ENCODE measurements at regions not wholly inside any gene's neighbourhood (a gene's known extent, or its start where the extent isn't known, plus 50 kb on each side); places are given as distances from the start of the nearest gene placed in this dataset.

DNA sequence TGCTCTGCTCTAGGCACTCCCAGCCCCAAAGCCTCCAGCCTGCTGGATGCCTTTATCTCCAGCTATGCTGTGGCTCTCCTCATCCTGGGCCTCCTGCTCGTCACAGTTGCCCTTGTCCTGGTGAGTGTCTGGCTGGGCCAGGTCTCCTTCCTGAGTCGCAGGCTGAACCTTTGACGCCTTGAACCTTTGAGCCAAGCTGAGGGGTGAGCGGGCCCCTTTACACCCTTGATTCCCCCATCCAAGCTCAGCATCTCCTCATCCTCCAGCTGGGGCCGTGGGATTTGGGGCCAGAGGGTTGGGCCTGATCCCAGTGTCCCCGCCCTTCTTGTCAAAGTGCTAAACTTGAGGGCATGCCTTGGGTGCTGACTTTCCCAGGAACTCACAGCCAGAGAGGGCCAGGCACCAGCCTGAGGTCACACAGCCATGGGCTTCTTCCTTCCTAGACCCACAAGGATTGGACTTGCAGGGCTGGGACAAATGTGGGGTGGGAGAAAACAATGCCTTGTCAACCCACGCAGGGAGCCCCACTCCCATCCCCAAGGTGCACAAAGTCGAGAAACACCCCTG lies 137.0 kb downstream of the TBC1D2B start:
- DNase-seq (ENCODE audit: low read depth in 1 of 2, low spot score in 2 of 2): peak in 1 of 2 experiments; percentile 35
- Histone ChIP-seq H4K8ac (ENCODE audit: extremely low read depth, insufficient read depth, low read length) (peak overlapping the region; percentile 71), H3K27me3 (replicated peaks in 1 of 4; ENCODE audit: control insufficient read depth in 3 of 4, extremely low read depth in 1 of 4, insufficient read depth in 3 of 4, low read length in 3 of 4) (peaks cover 0 to 5% (median 0%) of the 10 kb centered on the region in 4 experiments; a peak in 2 of 7 replicates), H3K4ac (replicated peaks; ENCODE audit: insufficient read length, low read depth, low read length) (no peak overlapping the region), H3K9ac (replicated peaks in 1 of 4; ENCODE audit: extremely low read depth in 1 of 4, low read depth in 3 of 4, low read length in 3 of 4) (no peak overlapping the region), H3K36me3 (ENCODE audit: control insufficient read depth in 2 of 4, insufficient read depth in 4 of 4, low read length in 3 of 4) (no peaks in the 10 kb centered on the region), H3K23ac (ENCODE audit: insufficient read length) (no peak overlapping the region), H3K4me1 (replicated peaks in 1 of 4; ENCODE audit: control insufficient read depth in 3 of 4, insufficient read depth in 4 of 4, low read length in 3 of 4) (peaks cover 2 to 5% (median 3%) of the 10 kb centered on the region in 4 experiments; a peak in 4 of 7 replicates), H3K79me1 (ENCODE audit: low read depth, low read length) (no peaks in the 10 kb centered on the region), H3K56ac (replicated peaks; ENCODE audit: insufficient read length, low read depth, low read length) (no peak overlapping the region), H3K9me3 (ENCODE audit: insufficient read depth in 2 of 2, low read depth in 1 of 2, low read length in 1 of 2) (no peaks in the 10 kb centered on the region), H2AK5ac (ENCODE audit: low read depth, low read length) (no peak overlapping the region), H2BK5ac (ENCODE audit: low read depth, low read length) (no peak overlapping the region), H3K4me3 (ENCODE audit: extremely low read depth in 1 of 4, insufficient read depth in 2 of 4, low read depth in 3 of 4, low read length in 4 of 4) (no peak overlapping the region), H3K14ac (ENCODE audit: insufficient read length) (no peak overlapping the region), H2BK15ac (ENCODE audit: low read length) (peak overlapping the region; percentile 46; the same call in 1 of the 2 replicates), H2BK12ac (ENCODE audit: low read depth, low read length) (no peak overlapping the region; the same call in 1 of the 2 replicates), H4K5ac (ENCODE audit: insufficient read length, low read depth, low read length) (no peak overlapping the region), H3K18ac (ENCODE audit: extremely low read depth, low read length) (no peak overlapping the region), H2BK120ac (replicated peaks; ENCODE audit: low read depth, low read length) (no peak overlapping the region), H4K91ac (replicated peaks; ENCODE audit: insufficient read length, low read length) (no peak overlapping the region), H2AFZ (ENCODE audit: low read length) (no peak overlapping the region), H4K20me1 (replicated peaks in 1 of 2; ENCODE audit: control insufficient read depth in 1 of 2, insufficient read depth in 2 of 2, low read length in 2 of 2) (no peaks in the 10 kb centered on the region), H3K4me2 (ENCODE audit: insufficient read depth in 1 of 2, low read depth in 2 of 2, low read length in 2 of 2) (no peak overlapping the region), H3K79me2 (ENCODE audit: control insufficient read depth in 1 of 2, insufficient read depth in 2 of 2, low read length in 2 of 2) (no peaks in the 10 kb centered on the region), H3K27ac (ENCODE audit: low read depth, low read length) (no peak overlapping the region), H2BK20ac (ENCODE audit: low read length) (no peak overlapping the region), H3K23me2 (ENCODE audit: low read depth, low read length) (peaks cover 4% of the 10 kb centered on the region; the same call in 1 of the 2 replicates)
- FAIRE-seq: no peak
- 89% methylated on average over 7 of the region's 8 CpGs; no CpG with 5 or more reads in 1 of the 2 experiments for WGBS, 2 experiments (ENCODE audit: extremely low coverage in 1 of 2, insufficient coverage in 1 of 2, insufficient read length in 1 of 2, insufficient replicate concordance in 2 of 2, low coverage in 1 of 2, low lambda C conversion rate in 2 of 2, missing lambda C conversion rate in 1 of 2)
- CTCF ChIA-PET (ENCODE audit: partially characterized antibody): interaction anchor here (0.8 to 4.2 kb wide), 5 partner anchors 31 to 70 kb away, joined by 3 to 15 read pairs (median 3); no protein-coding TSS in a partner anchor
- POLR2A ChIA-PET (ENCODE audit: partially characterized antibody): no interaction called here
- TF ChIP-seq CREB1 (IDR thresholded peaks at IDR 0.05) (no peak), TAF1 (IDR thresholded peaks at IDR 0.05; ENCODE audit: low read depth, low read length) (no peak), GABPA (IDR thresholded peaks at IDR 0.05; ENCODE audit: borderline replicate concordance, insufficient read depth, low read length) (no peak), BCL11A (IDR thresholded peaks at IDR 0.05; ENCODE audit: low read depth in 2 of 2, low read length in 2 of 2) (no peak), RFX5 (IDR thresholded peaks at IDR 0.05; ENCODE audit: borderline replicate concordance, low read depth, low read length) (no peak), NRF1 (IDR thresholded peaks at IDR 0.05; ENCODE audit: low read depth, low read length) (no peak), POLR2A (IDR thresholded peaks at IDR 0.05; ENCODE audit: control extremely low read depth in 1 of 2, low read depth in 2 of 2, low read length in 2 of 2) (no peak), JUND (IDR thresholded peaks at IDR 0.05; ENCODE audit: low read length) (no peak), SP2 (IDR thresholded peaks at IDR 0.05; ENCODE audit: low read length) (no peak), CHD2 (IDR thresholded peaks at IDR 0.05; ENCODE audit: low read length) (no peak), TEAD4 (IDR thresholded peaks at IDR 0.05; ENCODE audit: low read depth, low read length) (no peak), CHD1 (IDR thresholded peaks at IDR 0.05; ENCODE audit: low read depth, low read length) (no peak)
- TF ChIP-seq, protein P1, sequence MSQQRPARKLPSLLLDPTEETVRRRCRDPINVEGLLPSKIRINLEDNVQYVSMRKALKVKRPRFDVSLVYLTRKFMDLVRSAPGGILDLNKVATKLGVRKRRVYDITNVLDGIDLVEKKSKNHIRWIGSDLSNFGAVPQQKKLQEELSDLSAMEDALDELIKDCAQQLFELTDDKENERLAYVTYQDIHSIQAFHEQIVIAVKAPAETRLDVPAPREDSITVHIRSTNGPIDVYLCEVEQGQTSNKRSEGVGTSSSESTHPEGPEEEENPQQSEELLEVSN (IDR thresholded peaks at IDR 0.05): no peak
- TF ChIP-seq, protein P2, sequence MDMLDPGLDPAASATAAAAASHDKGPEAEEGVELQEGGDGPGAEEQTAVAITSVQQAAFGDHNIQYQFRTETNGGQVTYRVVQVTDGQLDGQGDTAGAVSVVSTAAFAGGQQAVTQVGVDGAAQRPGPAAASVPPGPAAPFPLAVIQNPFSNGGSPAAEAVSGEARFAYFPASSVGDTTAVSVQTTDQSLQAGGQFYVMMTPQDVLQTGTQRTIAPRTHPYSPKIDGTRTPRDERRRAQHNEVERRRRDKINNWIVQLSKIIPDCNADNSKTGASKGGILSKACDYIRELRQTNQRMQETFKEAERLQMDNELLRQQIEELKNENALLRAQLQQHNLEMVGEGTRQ (IDR thresholded peaks at IDR 0.05; ENCODE audit: low read length): no peak

All from H1 (cell line).